ENCODE measurements at regions not wholly inside any gene's neighbourhood (a gene's known extent, or its start where the extent isn't known, plus 50 kb on each side); places are given as distances from the start of the nearest gene placed in this dataset.

- TF ChIP-seq CTCF (conservative IDR thresholded peaks at IDR 0.05; ENCODE audit: low read depth, low read length) = no peak
- no peak for TF ChIP-seq EZH2 (IDR thresholded peaks at IDR 0.05; ENCODE audit: low read length, unreplicated experiment)
Observed at GRCh38 chr5:57824047-57824446, 341.4 kb upstream of the ACTBL2 start.

Measured in PC-3 (cell line).